ENCODE measurements at regions not wholly inside any gene's neighbourhood (a gene's known extent, or its start where the extent isn't known, plus 50 kb on each side); places are given as distances from the start of the nearest gene placed in this dataset.

DNA sequence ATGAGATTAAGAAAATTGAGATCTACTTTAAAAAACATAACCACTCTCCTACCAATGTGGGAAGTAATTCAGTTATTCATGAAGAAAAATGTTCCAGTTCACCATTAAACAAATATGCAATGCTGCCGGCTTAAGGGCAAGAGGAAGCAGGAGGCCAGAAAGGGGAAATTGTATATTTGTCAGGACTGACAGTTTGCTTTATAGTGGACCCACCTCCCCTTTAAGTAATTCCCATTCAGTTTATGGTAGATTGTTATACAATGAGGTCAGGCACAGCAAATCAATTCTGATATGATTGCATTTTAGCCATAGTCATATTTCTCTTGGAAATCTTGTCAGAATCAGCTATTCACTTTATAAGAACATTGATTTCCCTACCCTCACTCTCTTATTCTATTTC lies 547.8 kb downstream of the FRK start:
- TF ChIP-seq POLR2A (IDR thresholded peaks at IDR 0.05; ENCODE audit: extremely low read depth, insufficient read length) (no peak), MYC (IDR thresholded peaks at IDR 0.05; ENCODE audit: low read depth, low read length) (no peak)
- TF ChIP-seq, protein P1, sequence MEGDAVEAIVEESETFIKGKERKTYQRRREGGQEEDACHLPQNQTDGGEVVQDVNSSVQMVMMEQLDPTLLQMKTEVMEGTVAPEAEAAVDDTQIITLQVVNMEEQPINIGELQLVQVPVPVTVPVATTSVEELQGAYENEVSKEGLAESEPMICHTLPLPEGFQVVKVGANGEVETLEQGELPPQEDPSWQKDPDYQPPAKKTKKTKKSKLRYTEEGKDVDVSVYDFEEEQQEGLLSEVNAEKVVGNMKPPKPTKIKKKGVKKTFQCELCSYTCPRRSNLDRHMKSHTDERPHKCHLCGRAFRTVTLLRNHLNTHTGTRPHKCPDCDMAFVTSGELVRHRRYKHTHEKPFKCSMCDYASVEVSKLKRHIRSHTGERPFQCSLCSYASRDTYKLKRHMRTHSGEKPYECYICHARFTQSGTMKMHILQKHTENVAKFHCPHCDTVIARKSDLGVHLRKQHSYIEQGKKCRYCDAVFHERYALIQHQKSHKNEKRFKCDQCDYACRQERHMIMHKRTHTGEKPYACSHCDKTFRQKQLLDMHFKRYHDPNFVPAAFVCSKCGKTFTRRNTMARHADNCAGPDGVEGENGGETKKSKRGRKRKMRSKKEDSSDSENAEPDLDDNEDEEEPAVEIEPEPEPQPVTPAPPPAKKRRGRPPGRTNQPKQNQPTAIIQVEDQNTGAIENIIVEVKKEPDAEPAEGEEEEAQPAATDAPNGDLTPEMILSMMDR (IDR thresholded peaks at IDR 0.05; ENCODE audit: low read depth, low read length): no peak
- TF ChIP-seq, protein P2, sequence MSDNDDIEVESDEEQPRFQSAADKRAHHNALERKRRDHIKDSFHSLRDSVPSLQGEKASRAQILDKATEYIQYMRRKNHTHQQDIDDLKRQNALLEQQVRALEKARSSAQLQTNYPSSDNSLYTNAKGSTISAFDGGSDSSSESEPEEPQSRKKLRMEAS (IDR thresholded peaks at IDR 0.05; ENCODE audit: low read depth, low read length): no peak

All from NB4 (cell line).